ENCODE measurements at regions not wholly inside any gene's neighbourhood (a gene's known extent, or its start where the extent isn't known, plus 50 kb on each side); places are given as distances from the start of the nearest gene placed in this dataset. TPM values are rescaled to one million over a fixed set of nuclear protein-coding genes. Genes with fewer than 3 reads are reported as not detected.
A peak's percentile ranks its signal among the peaks of the same experiment; 100 is the strongest.

- FAIRE-seq (no peak), DNase-seq (ENCODE audit: low spot score in 2 of 2) (no peak)
Observed at GRCh38 chr1:101098907-101099306, 73.3 kb upstream of the DPH5 start.

- DNase-seq (ENCODE audit: low spot score in 2 of 2) (no peak), FAIRE-seq (no peak)
Observed at GRCh38 chr1:101098327-101098726, 72.7 kb upstream of the DPH5 start.

DNA sequence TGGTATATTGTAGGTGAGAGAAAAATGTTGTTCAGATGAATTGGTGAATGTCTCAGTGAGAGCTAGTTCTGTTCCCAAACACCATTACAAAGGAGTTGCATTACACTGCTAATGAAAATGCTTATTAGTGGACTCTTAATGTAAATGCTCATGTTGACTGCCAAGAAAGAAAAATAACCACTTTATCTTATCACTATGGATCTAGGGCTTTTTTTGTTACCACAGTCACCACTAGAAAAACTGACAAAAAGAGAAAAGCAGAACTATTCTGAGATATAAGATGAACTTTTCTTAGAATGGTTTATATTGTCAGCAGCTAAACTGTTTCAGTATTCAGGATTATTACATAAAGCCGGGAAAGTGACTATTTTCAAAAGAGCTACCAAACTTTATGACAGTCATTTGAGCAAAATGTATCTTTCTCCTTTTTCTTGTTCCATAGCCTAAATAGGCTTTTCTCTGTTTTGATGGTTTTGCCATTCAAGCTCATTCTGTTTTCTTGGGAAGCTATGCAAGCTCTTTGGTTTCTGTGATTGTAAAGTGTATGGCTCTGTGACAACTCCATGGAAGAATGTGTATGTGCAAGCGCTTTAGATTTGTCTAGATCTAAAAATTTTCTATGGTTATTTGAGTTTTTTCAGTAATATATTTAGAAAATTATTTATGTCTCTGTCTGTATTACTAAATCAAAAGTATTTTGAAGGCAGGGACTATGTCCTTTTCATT, 64.2 kb upstream of the DPH5 start:
- no peak for DNase-seq (ENCODE audit: low spot score in 2 of 2)
- FAIRE-seq, result no peak

DNA sequence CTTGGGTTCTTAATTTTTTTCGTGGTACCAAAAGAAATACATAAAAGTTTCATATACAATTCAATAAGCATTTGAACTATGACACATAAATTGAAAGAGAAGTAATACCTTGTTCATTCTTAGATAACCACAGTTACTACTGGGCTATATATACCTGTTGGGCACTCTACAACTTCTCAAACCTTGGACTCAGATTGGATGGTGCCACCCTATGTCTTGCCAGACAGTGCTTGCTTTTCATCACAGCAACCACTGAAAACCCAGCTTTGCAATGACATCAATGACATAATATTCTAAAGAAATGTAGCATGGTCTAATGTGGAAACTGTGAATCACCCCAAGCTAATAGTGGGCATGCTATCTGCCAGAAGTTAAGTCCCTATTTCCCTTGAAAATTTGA, 62.8 kb upstream of the DPH5 start:
- DNase-seq (ENCODE audit: low spot score in 2 of 2) (no peak), FAIRE-seq (no peak)

DNA sequence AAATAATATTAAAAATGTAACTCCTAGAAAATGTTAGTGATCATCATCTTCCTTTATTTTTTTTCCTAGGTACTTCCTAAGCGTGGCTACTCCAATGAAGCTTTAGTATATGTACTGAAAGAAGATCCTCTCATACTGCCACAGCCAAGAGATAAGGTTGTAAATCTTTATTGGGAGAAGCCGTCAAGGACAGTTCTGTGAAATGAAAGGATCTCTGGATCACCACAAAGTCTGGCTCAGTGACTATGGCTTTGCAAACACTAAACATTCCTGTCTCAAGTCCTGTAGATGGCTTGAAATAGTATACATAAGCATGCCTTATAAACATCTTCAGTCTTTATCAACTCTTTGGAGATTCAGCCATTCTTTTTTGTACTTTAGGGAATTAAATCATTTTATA, 61.2 kb upstream of the DPH5 start:
- FAIRE-seq (no peak), DNase-seq (ENCODE audit: low spot score in 2 of 2) (no peak)

GRCh38 chr1:101081496-101082488, 56.2 kb upstream of the DPH5 start:
- peak in 1 of 2 donors; percentile 11 for DNase-seq (ENCODE audit: low spot score in 2 of 2)
- FAIRE-seq, result no peak

DNA sequence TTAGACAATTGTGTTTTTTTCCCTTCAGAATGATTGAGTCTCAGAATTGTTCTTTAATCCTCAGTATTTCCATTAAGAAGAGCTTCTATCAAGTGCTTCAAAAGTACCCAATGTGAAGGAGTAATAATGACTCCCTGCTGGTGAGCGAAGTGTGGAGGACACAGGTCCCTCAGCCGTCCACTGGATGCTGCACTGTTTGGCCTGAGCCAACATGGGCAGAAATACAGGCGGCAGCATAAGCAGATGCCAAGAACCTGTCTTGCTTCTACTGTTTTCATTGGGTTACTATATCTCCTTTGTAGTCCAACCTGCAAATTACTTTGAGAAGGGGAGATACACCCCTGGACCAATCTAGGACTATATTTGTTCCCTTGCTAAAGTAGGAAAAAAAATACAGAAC, 55.3 kb upstream of the DPH5 start:
- DNase-seq (ENCODE audit: low spot score in 2 of 2), result no peak
- no peak for FAIRE-seq

GRCh38 chr1:101079341-101079740, 53.8 kb upstream of the DPH5 start:
- DNase-seq (ENCODE audit: low spot score in 2 of 2), result no peak
- no peak for FAIRE-seq

DNA sequence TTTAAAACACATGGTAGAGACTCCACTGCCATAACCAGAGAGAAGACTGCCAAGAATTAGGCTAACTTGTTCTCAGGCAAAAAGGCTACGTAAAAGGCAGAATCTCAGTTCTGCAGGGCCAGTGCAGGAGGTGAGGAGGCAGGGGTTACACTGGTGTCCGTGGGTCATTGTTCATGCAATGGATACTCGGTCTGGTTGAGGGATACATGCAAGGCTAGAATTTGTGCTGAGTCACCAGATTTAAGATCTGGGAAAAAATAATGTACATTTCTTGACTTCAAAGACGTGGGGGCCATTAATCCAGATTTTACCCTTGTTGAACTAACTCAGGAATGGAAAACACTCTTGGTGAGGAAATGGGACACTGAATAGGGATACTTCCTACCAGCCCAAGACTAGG, 52.3 kb upstream of the DPH5 start:
- no peak for FAIRE-seq
- no peak for DNase-seq (ENCODE audit: low spot score in 2 of 2)

DNA sequence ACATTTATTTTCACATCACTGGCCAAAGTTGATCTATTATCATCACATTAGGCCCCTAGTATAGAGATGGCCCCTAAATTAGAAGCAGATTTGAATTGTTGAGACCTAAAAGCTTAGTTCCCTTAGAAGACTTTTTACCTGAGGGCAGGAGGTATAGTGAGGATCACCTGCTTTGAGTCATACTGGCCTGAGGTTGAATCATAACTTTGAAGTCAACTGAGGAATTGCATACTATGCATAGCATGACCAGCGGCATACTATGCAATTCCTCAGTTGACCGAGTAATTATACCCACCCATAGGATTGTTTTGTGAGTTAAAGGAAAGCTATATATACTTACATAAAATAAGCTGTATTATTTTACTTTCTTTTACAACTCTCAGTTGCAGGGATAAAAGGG, 50.3 kb upstream of the DPH5 start:
- FAIRE-seq (no peak), DNase-seq (ENCODE audit: low spot score in 2 of 2) (no peak)

Small RNA genes in the stretch of these regions (small RNA-seq; reads per million reads assigned to genes)
- not detected for gene RF00424
